Lower leg skin (tissue), 4 donors: ENCODE measurements at regions not wholly inside any gene's neighbourhood (a gene's known extent, or its start where the extent isn't known, plus 50 kb on each side); places are given as distances from the start of the nearest gene placed in this dataset.

ENCODE experiments used
- DNase-seq, 2 donors: peaks; one replicate each; pipeline ENCODE4 v3.0.0-alpha.2; 2019; ENCODE audit warnings: low spot score in 2 of 2
- H3K4me3 ChIP-seq: fragments of 200-600 bp; sonication (generic); 2 replicates; pipeline ENCODE4 v1.5.1; 2017; ENCODE audit warnings: mild to moderate bottlenecking, low read depth; ENCODE audit not compliant: poor library complexity, severe bottlenecking
- POLR2A ChIP-seq, 2 donors: fragments of 450-650 bp; IDR thresholded peaks; one replicate each; pipeline ENCODE4 v1.6.1; 2016 to 2017; ENCODE audit warnings: antibody characterized with exemption in 2 of 2, mild to moderate bottlenecking in 1 of 2, moderate library complexity in 1 of 2
- whole genome bisulfite sequencing, 2 donors: methylation state at CpG; one replicate each; pipeline ENCODE4 v1.1.5; 2018; 5-methylcytosine and 5-hydroxymethylcytosine counted together
- intact Hi-C: fragments of 100-400 bp; cut with DNase I; formaldehyde crosslinking; loops from one replicate; pipeline ENCODE4 v1.15.0; 2023; ENCODE audit warnings: low total_unique reads
- TF ChIP-seq, protein P1 (sequence below), 3 donors: fragments of 450-650 bp; IDR thresholded peaks; one replicate each; pipeline ENCODE4 v1.5.1; 2016; ENCODE audit warnings: antibody characterized with exemption in 3 of 3, mild to moderate bottlenecking in 3 of 3, moderate library complexity in 2 of 3

- intact Hi-C loops, result no loop called here
Observed at GRCh38 chr1:93733340-93733739, 51.7 kb upstream of the BCAR3 start.

GRCh38 chr1:93732514-93732913, 50.9 kb upstream of the BCAR3 start:
- intact Hi-C loops, result no loop called here
- no peak for DNase-seq
- no peak overlapping the region for H3K4me3 ChIP-seq
- 56 to 68% methylated on average over 4 of the region's 4 CpGs for WGBS, 2 donors
- TF ChIP-seq POLR2A (IDR thresholded peaks at IDR 0.05), result no peak
- TF ChIP-seq, protein P1, sequence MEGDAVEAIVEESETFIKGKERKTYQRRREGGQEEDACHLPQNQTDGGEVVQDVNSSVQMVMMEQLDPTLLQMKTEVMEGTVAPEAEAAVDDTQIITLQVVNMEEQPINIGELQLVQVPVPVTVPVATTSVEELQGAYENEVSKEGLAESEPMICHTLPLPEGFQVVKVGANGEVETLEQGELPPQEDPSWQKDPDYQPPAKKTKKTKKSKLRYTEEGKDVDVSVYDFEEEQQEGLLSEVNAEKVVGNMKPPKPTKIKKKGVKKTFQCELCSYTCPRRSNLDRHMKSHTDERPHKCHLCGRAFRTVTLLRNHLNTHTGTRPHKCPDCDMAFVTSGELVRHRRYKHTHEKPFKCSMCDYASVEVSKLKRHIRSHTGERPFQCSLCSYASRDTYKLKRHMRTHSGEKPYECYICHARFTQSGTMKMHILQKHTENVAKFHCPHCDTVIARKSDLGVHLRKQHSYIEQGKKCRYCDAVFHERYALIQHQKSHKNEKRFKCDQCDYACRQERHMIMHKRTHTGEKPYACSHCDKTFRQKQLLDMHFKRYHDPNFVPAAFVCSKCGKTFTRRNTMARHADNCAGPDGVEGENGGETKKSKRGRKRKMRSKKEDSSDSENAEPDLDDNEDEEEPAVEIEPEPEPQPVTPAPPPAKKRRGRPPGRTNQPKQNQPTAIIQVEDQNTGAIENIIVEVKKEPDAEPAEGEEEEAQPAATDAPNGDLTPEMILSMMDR (IDR thresholded peaks at IDR 0.05), result no peak

More at GRCh38 chr1:93733340-93733739, 51.7 kb upstream of the BCAR3 start:
- TF ChIP-seq POLR2A (IDR thresholded peaks at IDR 0.05), result no peak
- TF ChIP-seq, protein P1 (IDR thresholded peaks at IDR 0.05), result no peak
- no peak for DNase-seq
- WGBS, 2 donors, result 93 to 95% methylated on average over 7 of the region's 7 CpGs
- H3K4me3 ChIP-seq, result no peak overlapping the region
